Activated CD8-positive, alpha-beta memory T cell treated with anti-CD3 and anti-CD28 coated beads, Interleukin-2, amount 50 U/mL, for 4 hours (primary cell): ENCODE measurements at regions not wholly inside any gene's neighbourhood (a gene's known extent, or its start where the extent isn't known, plus 50 kb on each side); places are given as distances from the start of the nearest gene placed in this dataset.

Experiments used
- DNase-seq: peaks from one replicate; pipeline ENCODE4 v3.0.0-alpha.2; 2020

DNA sequence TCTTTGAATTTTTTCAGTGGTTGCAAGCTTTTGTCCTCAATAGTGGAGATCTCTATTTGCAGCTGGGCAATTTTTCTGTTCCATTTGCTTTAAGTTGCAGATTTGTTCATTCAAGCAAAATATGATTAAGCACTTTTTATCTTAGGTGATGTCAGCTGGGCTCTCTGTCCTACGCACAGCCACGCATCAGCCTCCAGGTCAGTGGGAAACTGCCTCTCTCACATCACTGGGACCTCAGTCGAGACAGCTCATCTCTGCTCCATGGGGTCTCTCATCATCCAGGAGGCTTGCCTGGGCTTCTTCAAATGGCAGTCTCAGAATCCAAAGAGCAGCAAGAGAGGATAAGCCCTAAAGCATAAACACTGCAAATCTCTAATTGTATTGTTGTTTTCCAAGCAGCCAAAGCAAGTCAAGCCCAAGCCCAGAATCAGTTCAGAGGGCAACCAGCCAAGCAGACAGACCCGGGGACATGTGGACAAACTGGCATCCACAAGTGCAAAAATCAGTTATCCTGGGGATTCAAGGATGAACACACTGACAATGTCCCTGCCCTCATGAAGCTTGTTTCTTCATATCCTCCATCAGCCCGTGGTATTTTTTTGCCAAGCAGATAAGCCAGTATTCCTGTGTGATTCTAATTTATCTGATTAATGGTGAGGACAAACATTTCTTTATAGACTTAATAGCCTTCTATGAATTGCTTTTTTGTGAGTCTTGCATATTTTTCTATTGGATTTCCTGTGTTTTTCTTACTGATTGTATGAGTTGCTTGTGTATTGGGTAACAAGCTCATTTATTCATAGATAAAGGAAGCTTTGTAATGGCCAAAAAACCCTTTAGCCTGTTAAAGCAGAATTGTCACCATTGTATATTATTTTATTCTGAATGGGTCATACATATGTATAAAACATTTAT is 262.5 kb downstream of the GXYLT1 start:
- DNase-seq, result no peak

DNA sequence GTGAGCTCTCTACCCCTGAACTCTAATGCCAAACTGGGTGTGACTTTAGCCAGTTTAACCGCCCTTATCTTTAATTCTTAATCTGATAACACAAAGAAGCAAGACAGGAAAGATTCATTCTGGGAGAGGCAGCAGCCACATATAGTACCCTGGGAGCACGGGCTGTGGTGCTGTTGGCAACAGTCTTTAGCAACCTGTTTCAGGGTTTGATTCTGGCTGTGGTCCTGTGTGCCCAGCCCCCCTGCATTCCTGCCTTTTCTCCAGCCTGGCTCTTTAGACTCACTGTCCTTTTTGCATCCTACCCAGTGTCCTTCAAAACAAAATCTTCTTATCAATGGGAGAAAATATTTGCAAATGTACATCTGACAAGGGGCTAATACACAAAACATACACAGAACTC is 275.2 kb downstream of the GXYLT1 start:
- no peak for DNase-seq

DNA sequence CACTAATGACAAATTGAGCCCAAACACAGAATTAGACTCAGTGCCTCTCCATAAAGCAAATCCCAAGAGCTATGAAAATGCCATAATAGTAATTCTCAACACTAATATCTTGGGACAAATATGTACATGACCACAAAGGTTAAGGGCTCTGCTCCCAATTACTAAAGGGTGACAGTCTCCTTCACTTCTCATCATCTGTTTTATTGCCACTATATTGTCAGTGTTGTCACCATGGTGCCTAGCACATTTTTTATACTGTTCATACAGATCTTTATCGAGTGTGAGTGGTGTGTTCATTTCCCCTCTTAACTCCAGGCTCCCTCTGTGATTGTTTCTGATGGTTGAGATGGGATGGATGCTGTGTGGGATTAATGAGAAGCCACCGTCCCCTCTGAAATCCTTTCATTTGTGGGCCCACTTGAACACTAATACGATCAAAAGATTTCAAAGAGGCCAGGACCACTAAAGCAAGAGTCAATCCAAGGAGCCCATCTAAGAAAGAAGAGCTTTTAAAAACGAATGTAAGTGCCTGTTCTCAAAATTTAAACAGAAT is 277.7 kb downstream of the GXYLT1 start:
- DNase-seq, result no peak

DNA sequence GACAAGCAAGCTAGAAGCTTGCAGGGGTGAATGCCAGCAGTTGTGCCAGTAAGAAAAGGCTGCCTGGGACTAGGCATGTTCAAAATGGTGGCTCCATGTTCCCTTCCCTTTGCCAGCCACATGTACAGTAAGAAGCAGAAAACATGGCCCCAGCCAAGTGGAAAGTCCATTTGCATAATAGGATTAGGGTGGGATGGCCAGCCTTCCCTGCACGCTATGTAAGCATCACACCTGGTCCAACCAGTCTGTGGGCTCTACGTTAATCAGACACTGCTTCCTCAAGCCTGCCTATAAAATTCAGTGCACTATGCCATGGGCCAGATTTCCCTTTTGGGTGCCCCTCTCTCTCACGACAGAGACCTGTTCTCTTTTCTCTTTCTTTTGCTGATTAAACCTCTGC is 288.4 kb downstream of the GXYLT1 start:
- DNase-seq, result no peak

DNA sequence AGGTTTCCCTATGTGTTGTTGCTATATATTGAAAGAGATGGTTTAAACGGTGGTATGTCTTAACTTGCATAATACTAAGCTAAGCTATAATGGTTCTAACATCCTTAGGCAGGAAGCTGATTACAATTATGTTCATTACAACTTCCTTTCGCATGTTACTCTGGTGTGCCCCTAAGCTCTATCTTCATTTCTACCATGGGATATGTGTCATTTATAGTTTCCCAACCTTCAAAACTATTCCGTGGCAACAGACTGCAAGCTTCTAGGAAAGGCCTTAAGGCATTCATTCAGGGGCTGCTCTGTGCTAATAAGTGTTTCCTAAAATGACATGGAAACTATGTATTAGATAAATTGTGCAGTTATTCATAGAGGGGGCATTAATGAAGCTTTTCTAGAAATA is 294.6 kb downstream of the GXYLT1 start:
- DNase-seq, result no peak

DNA sequence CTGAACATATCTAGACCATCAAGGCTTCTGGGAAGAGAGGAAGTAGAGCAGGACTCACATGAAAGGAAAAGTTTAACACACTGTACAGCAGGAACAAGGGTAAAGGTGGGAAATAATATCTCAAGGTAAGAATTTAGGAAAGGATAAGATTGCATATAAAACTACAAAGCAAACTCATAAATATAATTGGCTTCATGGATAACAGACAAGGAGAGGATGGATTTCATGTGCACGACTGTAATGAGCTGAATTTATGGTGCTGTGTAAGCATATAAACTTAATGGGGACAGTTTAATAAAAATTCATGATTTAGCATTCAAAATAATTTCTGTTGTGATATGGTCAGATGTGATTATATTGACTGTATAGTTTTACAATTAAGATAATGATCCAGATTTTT is 298.0 kb downstream of the GXYLT1 start:
- DNase-seq, result no peak

DNA sequence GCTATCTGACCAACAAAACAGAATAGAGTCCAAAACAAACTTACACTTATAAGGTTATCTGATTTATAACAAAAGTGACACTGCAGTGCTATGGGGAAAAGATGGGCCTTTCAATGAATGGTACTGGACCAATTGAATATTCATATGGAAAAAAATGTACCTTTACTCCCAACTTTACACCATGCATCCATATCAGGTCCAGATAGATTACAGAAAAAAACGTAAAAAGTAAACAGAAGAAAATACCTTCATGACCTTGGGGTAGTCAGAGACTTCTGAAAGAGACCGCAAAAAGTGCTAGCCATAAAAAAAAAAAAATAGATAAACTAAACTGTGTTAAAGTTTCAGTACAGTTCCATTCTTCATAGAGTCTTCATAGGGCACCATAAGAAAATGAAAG is 308.3 kb downstream of the GXYLT1 start:
- no peak for DNase-seq

DNA sequence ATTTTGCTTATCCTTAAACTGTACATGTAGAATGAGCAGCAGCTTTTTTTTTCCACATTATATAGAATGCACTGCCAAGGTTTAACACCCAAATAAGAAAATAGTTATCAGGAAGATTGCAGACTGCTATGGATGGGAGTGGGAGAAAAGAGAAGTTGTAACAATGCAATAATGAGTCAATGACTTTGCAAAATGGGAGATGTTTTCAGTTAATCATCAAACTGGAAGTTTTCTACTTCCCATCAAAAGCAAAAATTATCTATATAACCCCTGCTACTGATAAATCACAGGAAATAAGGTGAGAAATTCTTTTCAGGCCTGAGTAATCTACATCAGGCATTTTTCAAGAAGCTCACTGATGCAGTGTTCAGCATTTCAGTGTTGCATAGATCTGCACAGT is 309.1 kb downstream of the GXYLT1 start:
- DNase-seq, result no peak

DNA sequence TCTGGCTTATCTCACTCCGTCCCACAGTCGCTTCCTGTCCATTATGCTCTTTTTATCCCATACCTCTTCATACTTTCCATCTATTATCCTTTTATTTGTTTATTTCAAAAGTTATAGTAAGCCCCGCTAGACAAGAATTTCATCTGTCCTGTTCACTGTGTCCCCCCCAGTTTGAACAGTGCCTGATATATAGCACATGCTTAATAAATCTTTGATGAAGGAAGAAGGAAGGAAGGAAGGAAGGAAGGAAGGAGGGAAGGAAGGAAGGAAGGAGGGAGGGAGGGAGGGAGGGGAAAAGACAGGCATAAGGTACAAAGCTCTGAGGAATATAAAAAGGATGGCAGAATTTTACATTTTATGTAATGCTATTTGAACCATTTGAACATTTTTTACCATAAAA is 324.7 kb downstream of the GXYLT1 start:
- no peak for DNase-seq

DNA sequence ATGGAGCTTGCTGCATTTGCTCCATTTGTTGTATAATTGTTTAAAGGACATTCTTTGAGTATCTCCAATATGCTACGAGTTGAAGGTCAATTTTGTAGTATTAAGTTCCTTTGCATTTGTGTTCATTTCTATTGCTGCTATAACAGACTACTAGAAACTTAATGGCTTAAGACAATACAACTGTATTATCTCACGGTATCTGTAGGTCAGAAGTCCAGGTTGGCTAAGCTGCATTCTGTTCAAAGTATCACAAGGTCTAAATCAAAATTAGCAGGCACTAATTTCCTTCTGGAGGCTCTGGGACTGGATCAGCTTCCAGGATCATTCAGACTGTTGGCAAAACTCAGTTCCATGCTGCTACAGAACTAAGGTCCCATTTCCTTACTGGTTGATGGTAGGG is 340.6 kb downstream of the GXYLT1 start:
- DNase-seq, result no peak

DNA sequence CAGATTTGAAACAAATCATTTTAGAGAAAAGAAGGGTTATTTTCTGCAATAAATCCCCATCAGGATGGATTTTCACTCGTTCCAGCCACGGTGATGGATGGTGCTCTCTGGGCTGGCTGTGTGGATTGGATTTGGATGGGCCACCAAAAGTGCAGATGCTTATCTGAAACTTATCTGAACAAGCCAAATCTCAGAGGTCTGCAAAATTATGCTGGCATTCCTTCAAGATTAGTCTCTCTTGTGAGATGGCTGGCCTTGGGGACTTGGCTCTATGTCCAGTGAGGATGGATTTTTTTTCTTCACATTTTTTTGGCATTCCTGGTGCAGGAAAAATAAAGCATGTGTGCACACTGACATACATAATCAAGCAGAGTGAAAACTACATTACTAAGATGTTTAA is 341.9 kb downstream of the GXYLT1 start:
- no peak for DNase-seq

DNA sequence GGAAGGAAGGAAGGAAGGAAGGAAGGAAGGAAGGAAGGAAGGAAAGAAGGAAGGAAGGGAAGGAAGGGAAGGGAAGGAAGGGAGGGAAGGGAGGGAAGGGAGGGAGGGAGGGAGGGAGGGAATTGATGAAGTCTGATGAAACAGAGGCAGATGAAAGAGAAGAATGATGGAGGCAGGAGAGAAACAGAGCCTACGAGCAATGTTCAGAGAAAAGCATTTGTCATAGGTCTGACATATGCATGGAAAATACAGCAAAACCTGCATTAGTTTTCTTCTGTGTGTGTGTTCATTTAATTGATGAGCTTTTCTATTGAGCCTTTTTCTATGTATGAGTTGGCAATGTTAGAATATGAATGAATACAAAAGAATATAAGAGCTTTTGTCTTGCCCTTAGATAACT is 343.4 kb downstream of the GXYLT1 start:
- DNase-seq, result no peak

DNA sequence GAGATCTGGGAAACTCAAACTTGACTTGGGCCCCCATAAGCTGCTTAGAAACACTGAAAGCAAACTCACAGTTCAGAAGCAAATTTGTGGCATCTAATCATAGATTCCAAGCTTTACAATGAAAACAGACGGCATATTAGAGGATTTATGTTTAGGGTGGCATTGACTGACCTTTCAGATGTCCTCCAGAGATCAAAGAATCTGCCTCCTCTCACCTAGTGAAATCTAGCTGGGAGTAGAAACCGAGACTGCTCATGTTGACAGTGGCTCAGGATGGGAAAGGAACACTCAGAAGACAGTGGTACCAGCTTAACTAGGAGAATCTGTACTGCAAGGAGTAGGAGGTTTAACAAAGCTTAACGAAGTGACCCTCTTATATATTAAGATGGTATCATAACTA is 345.0 kb downstream of the GXYLT1 start:
- no peak for DNase-seq

DNA sequence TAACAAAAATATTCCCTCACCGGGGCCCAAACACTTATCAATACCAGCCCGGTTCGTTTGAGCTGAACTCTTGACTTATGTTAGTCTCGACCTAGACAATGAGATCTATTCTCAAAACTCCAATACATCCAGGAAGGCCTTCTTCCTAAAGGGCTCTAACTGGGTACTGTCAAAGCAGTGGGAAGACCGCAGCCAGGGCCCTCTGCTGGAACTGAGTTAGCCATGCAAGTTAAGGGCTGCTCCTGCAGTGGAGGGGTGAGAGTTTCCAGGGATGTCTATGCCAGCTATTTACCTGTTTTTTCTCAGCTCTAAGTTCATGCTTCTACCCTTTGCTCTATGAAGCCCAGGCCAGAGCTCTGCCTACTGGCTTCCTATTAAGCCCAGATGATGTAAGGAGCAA is 348.8 kb downstream of the GXYLT1 start:
- DNase-seq, result no peak

DNA sequence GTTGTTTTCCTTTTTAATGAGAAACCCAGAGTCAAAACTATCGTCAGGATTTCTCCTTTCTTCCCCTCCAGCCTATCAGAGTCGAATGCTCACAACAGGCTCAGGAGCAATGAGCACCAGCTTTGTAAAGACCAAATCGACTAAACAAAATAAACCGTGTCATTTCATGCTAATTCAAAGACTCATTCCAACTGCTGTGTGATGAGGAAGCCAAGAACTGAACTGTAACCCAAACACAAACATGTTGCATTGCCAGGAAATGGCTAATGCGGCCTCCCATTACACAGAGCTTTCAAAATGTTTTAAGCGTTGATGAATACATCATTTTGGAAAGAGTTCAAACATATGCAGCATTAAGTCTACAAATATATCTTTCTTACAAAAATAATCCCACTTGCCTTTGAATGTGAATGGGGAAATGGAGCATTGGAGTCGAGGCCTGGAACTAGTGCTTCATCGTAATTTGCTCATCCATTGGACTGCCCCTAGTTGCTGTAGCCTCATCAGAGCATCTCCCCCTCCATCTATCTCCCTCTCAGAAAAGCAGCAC is 349.5 kb downstream of the GXYLT1 start:
- DNase-seq, result no peak

DNA sequence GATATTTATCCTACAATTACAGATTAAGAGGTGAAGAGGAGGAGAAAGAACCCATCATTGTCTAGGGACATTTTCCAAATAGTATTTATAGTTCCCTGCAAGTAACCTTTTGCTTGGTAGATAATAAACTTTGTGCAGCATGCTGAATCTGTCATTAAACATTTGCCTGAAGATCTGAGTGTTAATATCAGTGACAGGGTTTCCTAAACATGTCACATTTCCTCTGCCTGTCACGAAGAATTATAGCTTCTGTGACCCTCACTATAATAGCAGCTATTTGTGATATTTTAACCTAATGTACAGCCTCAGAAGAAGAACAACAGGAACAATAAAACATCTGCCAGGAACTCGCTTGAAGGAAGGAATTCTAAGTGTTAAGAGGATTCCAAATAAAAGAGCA is 350.3 kb downstream of the GXYLT1 start:
- DNase-seq, result no peak

DNA sequence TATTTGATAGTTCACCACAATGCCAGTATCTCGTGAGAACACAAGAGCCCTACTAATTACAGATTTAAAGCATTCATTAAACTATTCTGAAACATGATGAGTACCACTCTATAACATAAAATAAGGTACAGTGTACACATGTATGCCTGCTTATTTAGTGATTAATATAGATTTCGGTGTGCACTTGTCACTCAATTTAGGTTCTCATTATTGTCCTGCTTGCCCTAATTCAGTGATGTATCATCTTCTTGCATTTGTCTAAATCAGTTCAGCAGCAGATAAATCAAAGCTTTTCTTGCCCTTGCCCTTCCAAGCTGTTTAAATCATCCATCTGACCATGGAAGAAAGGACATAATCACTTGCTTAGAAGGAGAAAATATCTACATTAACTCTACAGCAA is 359.7 kb downstream of the GXYLT1 start:
- no peak for DNase-seq

DNA sequence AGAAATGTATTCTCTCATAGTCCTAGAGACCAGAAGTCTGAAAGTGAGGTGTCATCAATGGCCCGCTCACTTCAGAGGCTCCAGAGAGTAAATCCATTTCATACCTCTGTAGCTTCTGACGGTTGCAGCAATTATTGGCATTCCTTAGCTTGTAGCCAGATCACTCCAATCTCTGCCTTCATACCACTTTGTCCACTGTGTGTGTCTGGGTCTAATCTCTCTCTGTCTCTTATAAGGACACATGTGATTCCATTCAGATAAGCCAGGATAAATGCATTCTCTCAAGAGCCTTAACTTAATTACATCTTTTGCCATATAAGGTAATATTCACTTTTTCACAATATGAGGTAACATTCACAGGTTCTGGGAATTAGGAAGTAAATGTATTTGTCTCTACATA is 365.7 kb downstream of the GXYLT1 start:
- DNase-seq, result no peak

DNA sequence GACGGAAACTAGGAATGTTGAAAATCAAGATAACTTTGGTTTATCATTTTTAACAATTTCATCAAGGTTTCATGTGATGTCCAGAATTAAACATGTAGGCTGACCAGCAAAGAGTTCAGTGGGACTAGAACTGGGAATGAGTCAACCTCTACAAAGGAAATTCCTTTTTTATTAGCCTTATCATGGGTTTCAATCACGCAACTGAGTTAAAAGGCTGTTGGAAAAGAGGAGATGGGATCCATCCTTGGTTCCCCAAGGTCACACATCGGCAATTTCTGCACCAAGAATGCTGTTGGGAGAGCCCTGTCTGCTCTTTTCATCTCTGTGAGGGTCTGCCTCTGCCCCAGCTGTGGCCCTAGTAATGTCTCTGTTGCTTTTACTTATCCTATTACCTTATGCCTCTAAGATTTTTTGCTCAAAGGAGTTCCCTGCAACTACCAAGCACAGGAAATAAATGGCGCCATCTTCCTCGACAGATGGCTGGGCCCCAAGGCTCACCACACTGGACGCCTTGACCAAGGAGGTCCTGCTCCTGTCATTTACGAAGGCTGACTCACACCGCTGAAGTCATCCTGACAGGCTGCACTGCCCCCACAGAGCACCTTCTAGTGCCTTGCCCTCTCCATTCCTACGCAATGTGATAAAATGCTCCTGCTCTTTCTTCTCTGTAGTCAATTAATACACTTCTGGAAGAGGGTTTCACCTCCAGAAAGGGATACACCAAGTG is 367.4 kb downstream of the GXYLT1 start:
- DNase-seq, result no peak

DNA sequence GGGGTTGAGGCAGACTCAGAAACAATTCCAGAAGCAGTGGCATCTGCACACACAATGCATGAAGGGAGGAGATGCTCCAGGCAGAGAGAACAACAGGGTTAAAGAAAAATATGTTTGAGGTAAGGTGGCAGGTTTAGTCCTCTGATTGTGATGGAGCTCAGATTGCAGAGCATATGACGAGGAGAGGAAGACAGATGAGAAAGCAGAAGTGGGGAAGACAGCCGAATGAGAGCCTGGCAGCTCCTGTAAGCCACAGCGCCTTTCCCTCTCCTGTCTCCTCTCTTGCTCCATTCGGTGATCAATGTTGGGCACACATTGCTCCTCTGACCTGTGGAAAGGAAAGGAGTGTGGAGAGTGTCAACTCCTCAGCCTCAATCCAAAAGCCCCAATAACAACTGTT is 372.2 kb downstream of the GXYLT1 start:
- no peak for DNase-seq

DNA sequence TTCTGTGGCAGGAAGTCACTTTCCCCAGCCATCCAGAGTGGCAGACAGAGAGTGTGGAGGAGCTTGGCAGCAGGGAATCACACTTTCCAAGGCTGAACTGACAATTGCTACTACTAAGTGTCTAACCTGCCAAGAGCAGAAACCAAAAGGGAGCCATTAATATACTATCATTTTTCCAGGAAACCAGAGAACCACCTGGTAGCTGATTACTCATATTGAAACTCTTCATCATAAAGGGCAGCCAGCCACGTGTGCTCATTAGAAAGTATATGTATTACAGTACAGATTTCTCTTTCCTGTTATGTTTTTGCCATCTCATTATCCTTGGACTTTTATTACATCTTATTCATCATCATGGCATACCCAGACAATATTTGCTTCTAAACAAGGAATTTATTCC is 374.9 kb downstream of the GXYLT1 start:
- no peak for DNase-seq

DNA sequence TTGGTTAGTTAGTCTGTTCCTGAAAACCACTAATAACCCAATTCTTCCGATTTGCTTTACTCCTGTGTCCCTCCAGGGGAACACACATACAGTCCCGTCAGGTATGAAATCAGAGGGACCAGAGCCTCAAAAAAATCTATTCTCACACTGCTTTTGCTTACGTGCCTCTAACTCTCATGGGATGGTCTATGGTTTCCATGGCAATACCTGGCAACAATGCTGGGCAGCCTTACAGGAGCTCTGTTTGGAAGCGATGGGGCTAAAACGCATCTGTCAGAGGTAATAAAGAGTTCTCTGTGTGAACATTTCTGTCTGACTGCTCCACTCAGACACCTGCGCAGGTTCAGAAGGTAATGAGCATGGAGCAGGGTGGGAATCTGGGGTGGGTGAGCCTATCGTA is 376.2 kb downstream of the GXYLT1 start:
- DNase-seq, result no peak

DNA sequence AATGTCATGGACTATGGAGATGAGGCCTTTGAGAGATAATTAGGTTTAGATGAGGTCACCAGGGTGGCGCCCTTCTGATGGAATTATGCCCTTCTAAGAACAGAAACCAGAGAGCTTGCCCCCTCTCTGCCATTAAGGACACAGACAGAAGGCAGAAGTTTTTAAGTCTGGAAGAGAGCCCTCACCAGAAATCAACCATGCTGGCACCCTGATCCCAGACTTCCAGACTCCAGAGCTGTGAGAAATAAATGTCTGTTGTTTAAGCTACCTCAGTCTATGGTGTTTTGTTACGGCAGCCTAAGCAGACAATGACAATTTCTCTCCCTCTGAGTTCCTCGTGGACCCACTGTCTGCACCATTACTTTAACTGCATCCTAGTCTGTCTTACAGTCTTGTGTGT is 382.0 kb downstream of the GXYLT1 start:
- DNase-seq, result no peak

DNA sequence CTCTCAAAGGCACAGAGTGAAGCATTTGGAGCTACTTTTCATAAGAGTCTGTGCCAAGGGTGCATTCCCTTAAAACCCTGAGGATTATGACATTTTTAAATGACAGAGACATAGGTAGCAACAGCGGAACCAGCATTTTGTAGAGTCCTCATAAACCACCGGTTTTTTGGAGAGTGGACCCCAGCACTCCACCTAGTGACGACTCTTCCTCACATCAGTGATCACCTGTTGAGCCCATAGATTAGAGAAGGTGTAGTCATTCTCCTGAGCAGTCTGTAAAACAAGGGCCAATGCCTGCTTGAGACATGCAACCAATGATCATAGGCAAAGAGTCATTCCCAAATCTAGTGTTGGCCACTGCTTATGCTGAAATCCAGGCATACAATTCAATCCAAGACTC is 399.1 kb downstream of the GXYLT1 start:
- DNase-seq, result no peak
